Left colon (tissue), 2 donors: ENCODE measurements at regions not wholly inside any gene's neighbourhood (a gene's known extent, or its start where the extent isn't known, plus 50 kb on each side); places are given as distances from the start of the nearest gene placed in this dataset.
A peak's percentile ranks its signal among the peaks of the same experiment; 100 is the strongest.
"Not testable (repeated sequence)": the region's sequence is repeated elsewhere in the genome, so short reads cannot be mapped to it uniquely, and the experiment has no call there.

Experiments
- ATAC-seq: fragments of 200-7000 bp; cut with Tn5 transposase; one replicate; pipeline ENCODE4 v1.9.1; 2020; ENCODE audit warnings: mild to moderate bottlenecking, moderate library complexity
- DNase-seq, 2 donors: peaks; one replicate each; pipeline ENCODE4 v3.0.0-alpha.2; 2020
- intact Hi-C, 2 donors: fragments of 100-400 bp; cut with DNase I in 1 of 2; cut with micrococcal nuclease in 1 of 2; formaldehyde crosslinking; loops; one replicate each; pipeline versions ENCODE4 v1.11.2 to v1.14.0; 2022; cut with DNase I, micrococcal nuclease
- donor health status: DM: no; HTN: no; CAD: no.
- donor health status: DM: yes; HTN: yes; CAD: no.

DNA sequence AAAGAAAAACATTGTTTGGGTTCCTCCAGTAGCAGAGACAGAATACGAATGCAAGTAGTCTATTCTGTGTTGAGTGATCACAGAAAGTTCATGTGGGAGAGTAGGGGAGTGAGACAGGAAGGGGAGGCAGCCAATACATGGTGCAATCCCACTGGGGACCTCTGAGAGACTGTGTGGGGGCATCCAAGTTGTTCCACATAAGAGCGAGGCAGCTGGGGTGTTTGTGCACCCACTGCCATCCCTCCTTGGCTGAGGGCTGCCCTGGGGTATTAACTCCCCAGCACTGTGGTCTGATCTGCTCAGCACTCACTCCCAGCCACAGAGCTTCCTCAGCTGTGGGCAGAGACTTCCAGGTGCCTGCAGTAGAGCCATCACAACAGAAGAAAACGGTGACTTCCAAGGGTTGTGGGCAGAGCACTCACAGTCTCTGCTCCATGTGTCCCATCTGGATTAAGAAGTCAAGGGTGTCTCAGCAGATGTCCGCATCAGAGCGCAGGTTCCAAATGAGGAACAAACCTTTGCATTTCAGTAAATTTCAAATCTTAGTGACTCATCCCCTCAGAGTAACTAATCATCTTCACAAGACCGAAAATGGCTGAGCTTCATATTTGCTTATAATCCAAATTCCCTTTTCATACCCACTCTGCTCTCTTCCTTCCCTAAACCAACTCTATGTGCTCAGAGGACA is 101.9 kb upstream of the NAA20 start:
- intact Hi-C loops: no loop called here
- no peak for ATAC-seq
- DNase-seq: no peak

- intact Hi-C loops: no loop called here
- no peak for ATAC-seq
- DNase-seq: no peak
Measured at GRCh38 chr20:19916531-19917485, 100.4 kb upstream of the NAA20 start.

DNA sequence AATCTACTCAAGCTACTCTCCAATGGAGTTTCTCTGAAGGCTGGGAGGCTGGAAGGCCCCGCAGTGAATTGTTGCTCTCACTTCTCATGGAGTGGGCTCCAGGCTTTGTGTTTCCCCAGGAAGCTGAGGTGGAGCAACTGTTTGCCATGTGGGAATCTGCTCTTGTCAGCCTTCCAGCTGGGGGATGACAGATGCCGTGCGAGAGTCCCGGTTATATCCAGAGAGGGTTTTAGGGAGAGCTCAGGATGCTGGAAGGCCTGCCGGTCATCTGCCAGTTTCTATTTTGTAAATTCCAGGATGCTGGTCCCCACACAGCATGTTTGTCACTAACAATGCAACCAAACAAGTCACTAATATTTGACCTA is 98.2 kb upstream of the NAA20 start:
- DNase-seq (no peak), ATAC-seq (no peak)
- intact Hi-C loops: no loop called here

DNA sequence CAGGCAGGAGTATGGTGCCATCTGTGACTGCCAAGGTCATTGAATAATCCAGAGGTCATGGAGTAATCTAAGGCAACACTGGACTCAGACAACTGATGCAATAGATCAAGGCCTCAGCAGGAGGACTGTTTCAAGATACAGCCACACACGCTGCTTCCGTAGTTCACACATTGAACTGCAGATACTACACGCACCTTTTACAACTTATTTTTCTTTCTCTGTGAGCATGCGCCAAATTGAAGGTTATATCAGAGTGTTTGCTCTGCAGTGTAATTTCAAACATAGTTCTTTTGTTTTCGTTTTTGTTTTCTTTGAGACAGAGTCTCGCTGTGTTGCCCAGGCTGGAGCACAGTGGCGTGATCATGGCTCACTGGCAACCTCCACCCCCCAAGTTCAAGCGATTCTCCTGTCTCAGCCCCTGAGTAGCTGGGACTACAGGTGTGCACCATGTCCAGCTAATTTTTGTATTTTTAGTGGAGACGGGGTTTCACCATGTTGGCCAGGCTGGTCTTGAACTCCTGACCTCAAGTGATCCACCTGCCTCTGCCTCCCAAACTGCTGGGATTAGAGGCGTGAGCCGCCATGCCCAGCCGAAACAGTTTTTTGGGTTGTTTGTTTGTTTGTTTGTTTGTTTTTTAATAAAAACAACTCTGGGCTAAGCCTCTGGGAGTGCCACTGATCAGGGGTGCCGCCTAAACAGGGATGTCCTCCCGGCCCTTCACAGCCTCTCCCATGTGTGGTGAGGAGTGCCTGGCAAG is 96.6 kb upstream of the NAA20 start:
- intact Hi-C loops: no loop called here
- DNase-seq (no peak), ATAC-seq (peak; percentile 48)

- intact Hi-C loops: no loop called here
- no peak for DNase-seq
- ATAC-seq: no peak
Measured at GRCh38 chr20:19921284-19921793, 95.8 kb upstream of the NAA20 start.

- ATAC-seq, DNase-seq, intact Hi-C loops: not testable (repeated sequence)
Measured at GRCh38 chr20:19921829-19922228, 95.3 kb upstream of the NAA20 start.

DNA sequence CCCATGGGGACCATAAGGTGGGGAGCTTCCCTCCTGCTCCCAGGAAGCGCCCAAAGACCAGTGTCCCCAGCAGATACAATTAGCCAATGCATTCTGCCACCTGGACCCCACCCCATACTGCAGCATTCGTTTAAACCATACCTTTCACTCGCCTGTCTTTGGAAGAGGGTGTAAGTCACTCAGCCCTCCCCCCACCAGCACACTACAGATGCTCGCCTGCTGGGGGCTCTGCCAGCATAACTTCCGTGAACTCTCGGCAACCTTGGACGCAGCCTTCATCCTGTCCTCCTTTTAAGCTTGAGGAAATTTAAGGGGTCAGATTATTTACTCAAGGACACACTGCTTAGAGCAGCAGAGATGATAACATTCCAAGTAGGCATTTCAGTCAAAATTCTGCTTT is 94.4 kb upstream of the NAA20 start:
- intact Hi-C loops: no loop called here
- ATAC-seq: no peak
- DNase-seq: no peak

GRCh38 chr20:19923762-19924161 is 93.4 kb upstream of the NAA20 start:
- intact Hi-C loops: no loop called here

DNA sequence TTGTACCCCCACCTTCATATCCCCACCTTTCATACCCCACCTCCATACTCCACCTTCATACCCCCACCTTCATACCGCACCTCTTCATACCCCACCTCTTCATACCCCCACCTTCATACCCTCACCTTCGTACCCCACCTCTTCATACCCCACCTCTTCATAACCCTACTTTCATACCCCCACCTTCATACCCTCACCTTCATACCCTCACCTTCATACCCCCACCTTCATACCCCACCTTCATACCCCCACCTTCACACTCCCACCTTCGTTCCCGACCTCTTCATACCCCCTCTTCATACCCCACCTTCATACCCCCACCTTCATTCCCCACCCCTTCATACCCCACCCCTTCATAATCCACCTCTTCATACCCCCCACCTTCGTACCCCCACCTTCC is 92.9 kb upstream of the NAA20 start:
- ATAC-seq (no peak), DNase-seq (no peak)
- intact Hi-C loops: no loop called here

More at GRCh38 chr20:19923762-19924161, 93.4 kb upstream of the NAA20 start:
- ATAC-seq: no peak
- DNase-seq: no peak

DNA sequence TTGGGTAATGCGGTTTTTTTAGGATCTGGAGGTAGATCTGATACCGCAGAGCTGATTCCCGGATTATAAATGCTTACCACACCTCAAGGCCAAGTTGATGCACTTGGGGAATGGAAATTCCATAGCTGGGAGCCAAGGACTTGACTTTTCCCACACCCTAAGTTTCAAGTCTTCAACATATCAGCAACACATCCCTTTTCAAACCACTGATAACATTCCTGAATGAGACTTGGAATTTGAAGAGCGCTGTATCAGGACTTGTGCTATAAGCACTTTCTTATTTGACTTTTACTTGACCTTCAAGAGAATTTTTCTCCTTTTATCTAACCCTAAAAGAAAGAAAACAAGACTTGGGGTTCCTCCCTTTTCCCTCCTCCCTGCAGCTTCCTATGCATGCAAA is 90.6 kb upstream of the NAA20 start:
- intact Hi-C loops: no loop called here
- no peak for ATAC-seq
- DNase-seq: no peak

GRCh38 chr20:19928328-19929011 is 88.7 kb upstream of the NAA20 start:
- peak; percentile 93 for ATAC-seq
- DNase-seq: peak; percentile 65 to 75
- intact Hi-C loops: no loop called here

GRCh38 chr20:19929012-19929360 is 88.2 kb upstream of the NAA20 start:
- intact Hi-C loops: no loop called here
- peak; percentile 7 for ATAC-seq
- no peak for DNase-seq

DNA sequence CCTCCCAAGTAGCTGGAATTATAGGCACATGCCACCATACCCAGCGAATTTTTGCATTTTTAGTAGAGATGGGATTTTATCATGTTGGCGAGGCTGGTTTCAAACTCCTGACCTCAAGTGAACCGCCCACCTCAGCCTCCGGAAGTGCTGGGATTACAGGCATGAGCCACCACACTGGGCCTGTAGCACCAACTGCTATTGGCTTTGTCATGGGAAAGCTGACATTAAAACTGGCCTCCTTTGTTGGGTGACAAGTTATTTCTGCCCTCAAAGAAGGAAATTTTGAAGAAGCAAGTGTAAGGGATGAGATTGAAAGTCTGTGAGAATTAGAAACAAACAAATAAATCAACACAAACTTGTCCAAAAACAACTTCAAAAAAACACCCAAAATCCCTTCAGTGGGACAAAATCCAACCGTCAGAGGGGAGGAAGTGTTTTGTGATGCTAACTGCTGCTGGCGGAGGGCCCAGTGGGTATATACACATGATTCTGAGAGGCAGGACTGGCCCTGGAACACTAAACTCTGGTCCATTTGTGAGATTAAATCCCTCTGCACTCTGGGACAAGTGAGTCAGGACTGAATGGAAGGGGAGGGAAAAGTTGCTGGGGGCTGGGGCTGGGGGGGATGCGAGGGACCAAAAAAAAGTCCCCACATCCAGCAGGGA is 87.5 kb upstream of the NAA20 start:
- DNase-seq (peak in 1 of 2 donors; percentile 35), ATAC-seq (no peak)
- intact Hi-C loops: no loop called here

DNA sequence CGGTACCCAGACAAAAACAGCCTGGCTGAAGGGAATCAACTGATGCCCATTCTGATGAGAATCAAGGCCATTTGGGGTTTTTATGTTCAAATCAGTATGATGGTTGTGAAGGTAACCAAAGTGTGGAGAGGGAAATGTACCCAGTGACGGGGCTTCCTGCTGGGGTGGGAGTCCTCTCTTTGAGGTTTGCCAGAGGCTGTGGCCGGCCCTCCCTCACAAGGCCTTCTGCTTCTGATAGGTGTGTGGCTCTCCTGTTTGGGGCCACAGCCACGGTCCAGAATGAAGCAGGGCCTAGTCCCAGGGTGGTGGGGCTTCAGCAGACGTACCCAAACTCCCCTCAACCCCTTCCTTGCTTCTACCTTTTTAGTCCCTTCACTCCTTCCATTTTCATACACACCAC is 86.7 kb upstream of the NAA20 start:
- ATAC-seq: no peak
- DNase-seq: no peak
- intact Hi-C loops: no loop called here

- ATAC-seq: no peak
- intact Hi-C loops: no loop called here
Measured at GRCh38 chr20:19932170-19932667, 84.9 kb upstream of the NAA20 start.

GRCh38 chr20:19934792-19935491 is 82.2 kb upstream of the NAA20 start:
- intact Hi-C loops: no loop called here
- ATAC-seq (peak; percentile 88), DNase-seq (peak; percentile 64 to 81)

More at GRCh38 chr20:19932170-19932667, 84.9 kb upstream of the NAA20 start:
- DNase-seq: peak in 1 of 2 donors; percentile 40

DNA sequence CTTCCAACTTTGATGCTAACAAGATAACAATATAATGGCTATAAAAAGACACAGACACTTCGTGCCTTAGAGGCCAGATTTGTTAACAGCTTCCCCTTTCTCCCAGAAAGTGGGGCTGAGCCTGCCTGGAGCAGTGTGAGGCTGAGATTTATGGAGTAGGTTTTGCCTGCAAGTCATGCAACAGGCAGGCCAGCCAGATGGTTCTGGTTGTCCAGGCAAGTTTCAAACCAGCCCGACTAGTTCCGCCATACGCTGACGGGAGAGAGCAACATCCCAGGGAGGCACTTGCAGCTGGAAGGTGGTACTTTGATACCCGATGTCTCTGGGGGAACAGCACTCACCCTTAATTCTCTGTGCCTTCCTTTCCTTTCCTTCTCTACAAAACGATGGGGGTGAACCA is 81.3 kb upstream of the NAA20 start:
- DNase-seq: peak; percentile 66 to 80
- intact Hi-C loops: no loop called here
- ATAC-seq: peak; percentile 60
